Ishikawa (cell line): ENCODE measurements at regions not wholly inside any gene's neighbourhood (a gene's known extent, or its start where the extent isn't known, plus 50 kb on each side); places are given as distances from the start of the nearest gene placed in this dataset.

Source experiments
- CEBPB ChIP-seq: IDR thresholded peaks from 2 replicates; pipeline ENCODE4 v1.6.1; 2012
- CREB1 ChIP-seq: IDR thresholded peaks from 2 replicates; pipeline ENCODE4 v1.6.1; 2012; ENCODE audit warnings: low read depth
- EGR1 ChIP-seq: IDR thresholded peaks from 2 replicates; pipeline ENCODE4 v1.6.1; 2012
- EP300 ChIP-seq: IDR thresholded peaks from 2 replicates; pipeline ENCODE4 v1.6.1; 2012; ENCODE audit warnings: borderline replicate concordance
- FOXM1 ChIP-seq: IDR thresholded peaks from 2 replicates; pipeline ENCODE4 v1.6.1; 2012; ENCODE audit warnings: low read depth, borderline replicate concordance
- MAX ChIP-seq: IDR thresholded peaks from 2 replicates; pipeline ENCODE4 v1.6.1; 2012
- NFIC ChIP-seq: IDR thresholded peaks from 2 replicates; pipeline ENCODE4 v1.6.1; 2012
- RAD21 ChIP-seq: IDR thresholded peaks from 2 replicates; pipeline ENCODE4 v1.6.1; 2012; ENCODE audit warnings: low read depth
- REST ChIP-seq: IDR thresholded peaks from 2 replicates; pipeline ENCODE4 v1.6.1; 2012; ENCODE audit warnings: low read depth, mild to moderate bottlenecking
- TAF1 ChIP-seq: IDR thresholded peaks from 2 replicates; pipeline ENCODE4 v1.6.1; 2012; ENCODE audit warnings: low read depth, mild to moderate bottlenecking
- TCF12 ChIP-seq: IDR thresholded peaks from 2 replicates; pipeline ENCODE4 v1.6.1; 2012; ENCODE audit warnings: low read depth
- TEAD4 ChIP-seq: IDR thresholded peaks from 2 replicates; pipeline ENCODE4 v1.6.1; 2012
- USF1 ChIP-seq: IDR thresholded peaks from 2 replicates; pipeline ENCODE4 v1.6.1; 2012
- YY1 ChIP-seq: IDR thresholded peaks from 2 replicates; pipeline ENCODE4 v1.6.1; 2012; ENCODE audit warnings: low read depth
- ZBTB7A ChIP-seq: IDR thresholded peaks from 2 replicates; pipeline ENCODE4 v1.6.1; 2012; ENCODE audit warnings: low read depth

- no peak for TF ChIP-seq EGR1
- no peak for TF ChIP-seq REST
- TF ChIP-seq ZBTB7A = no peak
- no peak for TF ChIP-seq EP300
- TF ChIP-seq TAF1 = no peak
- TF ChIP-seq NFIC = no peak
- TF ChIP-seq TEAD4 = no peak
- no peak for TF ChIP-seq YY1
- TF ChIP-seq CEBPB = no peak
- no peak for TF ChIP-seq RAD21
- TF ChIP-seq TCF12 = no peak
Measured at GRCh38 chr13:70816853-70817252, 708.6 kb upstream of the KLHL1 start.

- TF ChIP-seq TAF1 (no peak), TEAD4 (no peak), FOXM1 (no peak), EP300 (no peak), CEBPB (no peak), EGR1 (no peak), RAD21 (no peak), NFIC (no peak), USF1 (no peak), MAX (no peak), YY1 (no peak), ZBTB7A (no peak), CREB1 (no peak), REST (no peak), TCF12 (no peak)
Measured at GRCh38 chr13:70814684-70815083, 706.4 kb upstream of the KLHL1 start.

- TF ChIP-seq MAX (no peak), REST (no peak), NFIC (no peak), FOXM1 (no peak), EGR1 (no peak), TEAD4 (no peak), CEBPB (no peak), USF1 (no peak), RAD21 (no peak), YY1 (no peak), TAF1 (no peak), TCF12 (no peak), EP300 (no peak), ZBTB7A (no peak), CREB1 (no peak)
Measured at GRCh38 chr13:70812481-70812880, 704.2 kb upstream of the KLHL1 start.

GRCh38 chr13:70809588-70809987 lies 701.3 kb upstream of the KLHL1 start:
- TF ChIP-seq CREB1 = no peak

GRCh38 chr13:70798385-70798784 lies 690.1 kb upstream of the KLHL1 start:
- TF ChIP-seq YY1 = no peak
- no peak for TF ChIP-seq NFIC
- TF ChIP-seq FOXM1 = no peak
- no peak for TF ChIP-seq USF1
- TF ChIP-seq TCF12 = no peak
- TF ChIP-seq TAF1 = no peak
- TF ChIP-seq EP300 = no peak
